ENCODE measurements at regions not wholly inside any gene's neighbourhood (a gene's known extent, or its start where the extent isn't known, plus 50 kb on each side); places are given as distances from the start of the nearest gene placed in this dataset.

- H3K36me3 ChIP-seq (ENCODE audit: control insufficient read depth, low read depth, low read length), result no peaks in the 10 kb centered on the region
- no peaks in the 10 kb centered on the region for H3K9me3 ChIP-seq (ENCODE audit: control insufficient read depth, low read depth, low read length)
- H3K9ac ChIP-seq (ENCODE audit: low read length), result no peak overlapping the region
- H3K4me3 ChIP-seq (ENCODE audit: low read length), result no peak overlapping the region
- no peak overlapping the region for H3K27ac ChIP-seq (ENCODE audit: low read length)
- H3K27me3 ChIP-seq (ENCODE audit: control insufficient read depth, insufficient read depth, low read length), result no peaks in the 10 kb centered on the region
- H3K4me1 ChIP-seq (ENCODE audit: control insufficient read depth, low read depth, low read length), result no peaks in the 10 kb centered on the region
These were observed 217.3 kb downstream of the PTPRU start for GRCh38 chr1:29453502-29454240.

DNA sequence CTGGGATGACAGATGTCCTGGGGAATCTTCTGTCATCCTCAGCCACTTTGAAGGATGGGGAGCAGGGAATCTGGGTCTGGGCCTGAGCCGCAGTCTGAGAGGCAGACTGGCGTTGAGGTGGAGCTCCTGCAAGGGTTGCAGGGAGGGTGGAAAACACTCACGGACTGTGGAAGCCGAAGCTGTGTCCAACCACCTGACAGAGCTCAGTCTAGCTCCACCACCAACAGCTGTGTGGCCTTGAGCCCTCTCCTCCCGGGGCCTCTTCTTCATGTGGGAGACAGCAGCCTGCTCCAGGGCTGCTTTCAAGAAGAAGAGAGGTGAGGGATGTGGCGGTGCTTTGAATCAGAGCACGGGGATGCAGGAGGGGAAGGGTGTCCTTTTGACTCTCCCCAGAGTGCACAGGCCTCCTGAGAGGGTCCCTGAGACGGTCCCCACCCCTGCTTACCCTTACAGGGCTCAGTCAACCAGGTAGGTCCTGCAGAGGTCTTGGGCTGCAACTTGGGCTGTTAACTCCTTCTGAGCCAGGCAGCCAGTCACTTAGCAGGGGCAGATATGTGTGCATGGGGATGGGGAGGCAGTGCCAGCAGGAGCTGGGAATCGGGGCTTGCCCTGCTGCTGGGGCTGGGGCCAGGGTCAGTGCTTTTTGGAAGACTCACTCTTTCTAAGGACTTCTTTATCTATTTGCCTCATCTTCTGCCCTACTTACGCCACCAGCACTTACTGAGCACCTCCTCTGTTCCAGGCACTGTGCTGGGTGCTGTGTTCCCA, 216.3 kb downstream of the PTPRU start:
- Histone ChIP-seq H3K9ac (ENCODE audit: low read length) (no peak overlapping the region), H3K9me3 (ENCODE audit: control insufficient read depth, low read depth, low read length) (no peaks in the 10 kb centered on the region), H3K27ac (ENCODE audit: low read length) (no peak overlapping the region), H3K4me3 (ENCODE audit: low read length) (no peak overlapping the region), H3K36me3 (ENCODE audit: control insufficient read depth, low read depth, low read length) (no peaks in the 10 kb centered on the region), H3K4me1 (ENCODE audit: control insufficient read depth, low read depth, low read length) (no peaks in the 10 kb centered on the region), H3K27me3 (ENCODE audit: control insufficient read depth, insufficient read depth, low read length) (no peaks in the 10 kb centered on the region)

DNA sequence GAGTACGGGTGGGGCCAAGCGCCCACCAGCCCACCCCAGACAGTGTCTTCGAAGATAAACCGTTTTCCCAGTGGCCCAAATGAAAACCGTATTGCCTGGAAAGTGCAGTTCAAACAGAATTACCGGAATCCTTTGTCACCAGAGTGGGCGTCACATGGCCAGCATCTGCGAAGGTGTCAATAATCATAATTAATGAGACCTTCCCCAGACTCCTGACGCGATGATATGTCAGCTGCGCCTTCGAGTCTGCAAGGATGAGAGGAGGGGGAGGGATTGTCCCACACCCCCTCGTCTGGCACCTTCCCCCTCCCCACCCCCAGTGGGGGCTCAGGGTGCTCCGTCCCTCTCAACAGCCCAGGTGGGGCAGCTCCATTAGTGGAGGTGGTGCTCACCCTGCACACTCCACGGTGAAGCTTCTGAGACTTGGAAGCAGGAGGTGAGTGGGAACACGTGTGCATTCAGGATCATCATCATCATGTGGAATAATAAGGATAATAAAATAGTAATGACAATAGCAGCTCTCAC, 215.1 kb downstream of the PTPRU start:
- Histone ChIP-seq H3K27me3 (ENCODE audit: control insufficient read depth, insufficient read depth, low read length) (no peaks in the 10 kb centered on the region), H3K9ac (ENCODE audit: low read length) (no peak overlapping the region)

GRCh38 chr1:29450591-29450990, 214.3 kb downstream of the PTPRU start:
- Histone ChIP-seq H3K4me1 (ENCODE audit: control insufficient read depth, low read depth, low read length) (no peaks in the 10 kb centered on the region), H3K4me3 (ENCODE audit: low read length) (no peak overlapping the region), H3K9me3 (ENCODE audit: control insufficient read depth, low read depth, low read length) (no peaks in the 10 kb centered on the region), H3K27ac (ENCODE audit: low read length) (no peak overlapping the region), H3K9ac (ENCODE audit: low read length) (no peak overlapping the region), H3K36me3 (ENCODE audit: control insufficient read depth, low read depth, low read length) (no peaks in the 10 kb centered on the region), H3K27me3 (ENCODE audit: control insufficient read depth, insufficient read depth, low read length) (no peaks in the 10 kb centered on the region)

More for the DNA sequence above, 215.1 kb downstream of the PTPRU start:
- no peak overlapping the region for H3K4me3 ChIP-seq (ENCODE audit: low read length)
- H3K4me1 ChIP-seq (ENCODE audit: control insufficient read depth, low read depth, low read length), result no peaks in the 10 kb centered on the region
- no peak overlapping the region for H3K27ac ChIP-seq (ENCODE audit: low read length)
- H3K36me3 ChIP-seq (ENCODE audit: control insufficient read depth, low read depth, low read length), result no peaks in the 10 kb centered on the region
- H3K9me3 ChIP-seq (ENCODE audit: control insufficient read depth, low read depth, low read length), result no peaks in the 10 kb centered on the region

- Histone ChIP-seq H3K27me3 (ENCODE audit: control insufficient read depth, insufficient read depth, low read length) (no peaks in the 10 kb centered on the region), H3K36me3 (ENCODE audit: control insufficient read depth, low read depth, low read length) (no peaks in the 10 kb centered on the region), H3K4me1 (ENCODE audit: control insufficient read depth, low read depth, low read length) (peaks cover 1% of the 10 kb centered on the region), H3K9ac (ENCODE audit: low read length) (no peak overlapping the region), H3K27ac (ENCODE audit: low read length) (no peak overlapping the region), H3K9me3 (ENCODE audit: control insufficient read depth, low read depth, low read length) (no peaks in the 10 kb centered on the region), H3K4me3 (ENCODE audit: low read length) (no peak overlapping the region)
These were observed 212.3 kb downstream of the PTPRU start for GRCh38 chr1:29448456-29449235.

GRCh38 chr1:29447368-29447767, 211.0 kb downstream of the PTPRU start:
- no peak overlapping the region for H3K27ac ChIP-seq (ENCODE audit: low read length)
- no peaks in the 10 kb centered on the region for H3K27me3 ChIP-seq (ENCODE audit: control insufficient read depth, insufficient read depth, low read length)
- H3K36me3 ChIP-seq (ENCODE audit: control insufficient read depth, low read depth, low read length), result no peaks in the 10 kb centered on the region
- no peaks in the 10 kb centered on the region for H3K9me3 ChIP-seq (ENCODE audit: control insufficient read depth, low read depth, low read length)
- no peak overlapping the region for H3K9ac ChIP-seq (ENCODE audit: low read length)
- peaks cover 11% of the 10 kb centered on the region for H3K4me1 ChIP-seq (ENCODE audit: control insufficient read depth, low read depth, low read length)
- no peak overlapping the region for H3K4me3 ChIP-seq (ENCODE audit: low read length)

- H3K27ac ChIP-seq (ENCODE audit: low read length), result no peak overlapping the region
- H3K36me3 ChIP-seq (ENCODE audit: control insufficient read depth, low read depth, low read length), result no peaks in the 10 kb centered on the region
- peaks cover 11% of the 10 kb centered on the region for H3K4me1 ChIP-seq (ENCODE audit: control insufficient read depth, low read depth, low read length)
- no peaks in the 10 kb centered on the region for H3K27me3 ChIP-seq (ENCODE audit: control insufficient read depth, insufficient read depth, low read length)
- no peak overlapping the region for H3K4me3 ChIP-seq (ENCODE audit: low read length)
- no peak overlapping the region for H3K9ac ChIP-seq (ENCODE audit: low read length)
- no peaks in the 10 kb centered on the region for H3K9me3 ChIP-seq (ENCODE audit: control insufficient read depth, low read depth, low read length)
These were observed 208.7 kb downstream of the PTPRU start for GRCh38 chr1:29444782-29445729.

DNA sequence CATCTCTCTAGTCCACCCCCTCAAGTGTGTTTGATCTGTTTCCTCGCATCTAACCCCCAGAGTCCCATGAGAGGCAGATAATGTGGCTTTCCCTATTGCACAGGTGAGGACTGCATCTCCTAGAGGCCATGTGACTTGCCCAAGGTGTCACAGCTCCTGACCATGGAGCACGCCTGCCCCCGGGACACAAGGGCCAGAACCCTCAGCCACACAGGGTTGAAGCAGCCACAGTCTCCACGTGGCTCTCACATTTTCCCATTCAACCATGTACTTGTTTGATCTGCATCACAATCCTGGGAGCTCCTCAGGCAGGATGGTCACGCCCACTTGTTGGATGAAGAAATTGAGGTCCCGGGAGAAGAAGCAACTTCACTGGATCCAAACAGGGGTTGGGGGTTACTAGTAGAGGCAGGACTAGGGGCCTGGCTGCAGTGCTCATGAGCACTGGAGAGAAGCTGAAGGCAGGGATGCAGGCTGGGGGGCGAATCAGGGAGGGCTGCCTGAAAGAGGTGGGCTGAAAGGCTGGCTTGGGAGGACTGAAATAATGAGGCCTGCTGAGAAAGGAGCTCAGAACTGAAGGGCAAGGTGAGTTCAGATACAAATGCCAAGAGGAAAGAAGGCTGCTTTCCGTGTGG, 207.9 kb downstream of the PTPRU start:
- H3K9me3 ChIP-seq (ENCODE audit: control insufficient read depth, low read depth, low read length), result no peaks in the 10 kb centered on the region
- no peak overlapping the region for H3K27ac ChIP-seq (ENCODE audit: low read length)
- H3K9ac ChIP-seq (ENCODE audit: low read length), result no peak overlapping the region
- no peaks in the 10 kb centered on the region for H3K27me3 ChIP-seq (ENCODE audit: control insufficient read depth, insufficient read depth, low read length)
- no peaks in the 10 kb centered on the region for H3K36me3 ChIP-seq (ENCODE audit: control insufficient read depth, low read depth, low read length)
- no peak overlapping the region for H3K4me3 ChIP-seq (ENCODE audit: low read length)
- peaks cover 11% of the 10 kb centered on the region for H3K4me1 ChIP-seq (ENCODE audit: control insufficient read depth, low read depth, low read length)

GRCh38 chr1:29441916-29442668, 205.8 kb downstream of the PTPRU start:
- H3K27ac ChIP-seq (ENCODE audit: low read length), result no peak overlapping the region
- no peaks in the 10 kb centered on the region for H3K27me3 ChIP-seq (ENCODE audit: control insufficient read depth, insufficient read depth, low read length)
- H3K4me3 ChIP-seq (ENCODE audit: low read length), result no peak overlapping the region
- H3K9ac ChIP-seq (ENCODE audit: low read length), result no peak overlapping the region
- H3K36me3 ChIP-seq (ENCODE audit: control insufficient read depth, low read depth, low read length), result no peaks in the 10 kb centered on the region
- H3K9me3 ChIP-seq (ENCODE audit: control insufficient read depth, low read depth, low read length), result no peaks in the 10 kb centered on the region
- peaks cover 11% of the 10 kb centered on the region for H3K4me1 ChIP-seq (ENCODE audit: control insufficient read depth, low read depth, low read length)

DNA sequence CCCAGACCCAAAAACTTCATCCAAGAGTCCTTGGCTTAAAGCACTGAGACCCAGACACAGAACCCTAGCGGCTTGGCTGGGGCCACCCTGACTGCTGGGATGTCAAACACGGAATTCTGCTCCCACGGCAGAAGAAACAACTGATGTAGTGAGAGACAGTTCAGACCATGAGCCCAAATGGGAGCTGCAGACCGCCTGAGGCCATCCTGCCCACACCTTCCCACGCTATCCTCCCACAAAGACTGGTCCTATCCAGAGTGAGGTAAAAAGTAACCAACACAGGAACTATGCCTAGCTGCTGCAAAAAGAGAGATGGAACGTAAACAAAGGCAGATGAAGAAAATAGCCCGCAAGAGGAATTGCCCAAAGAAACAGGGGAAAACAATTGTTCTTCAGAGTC, 203.3 kb downstream of the PTPRU start:
- Histone ChIP-seq H3K36me3 (ENCODE audit: control insufficient read depth, low read depth, low read length) (no peaks in the 10 kb centered on the region), H3K4me3 (ENCODE audit: low read length) (no peak overlapping the region), H3K27me3 (ENCODE audit: control insufficient read depth, insufficient read depth, low read length) (no peaks in the 10 kb centered on the region), H3K9ac (ENCODE audit: low read length) (no peak overlapping the region), H3K27ac (ENCODE audit: low read length) (no peak overlapping the region), H3K4me1 (ENCODE audit: control insufficient read depth, low read depth, low read length) (peaks cover 11% of the 10 kb centered on the region), H3K9me3 (ENCODE audit: control insufficient read depth, low read depth, low read length) (no peaks in the 10 kb centered on the region)

Measured in iPS-18a (cell line).